ENCODE measurements at regions not wholly inside any gene's neighbourhood (a gene's known extent, or its start where the extent isn't known, plus 50 kb on each side); places are given as distances from the start of the nearest gene placed in this dataset.

- no peak for TF ChIP-seq USF2 (IDR thresholded peaks at IDR 0.05; ENCODE audit: low read length)
These were observed 242.8 kb upstream of the RGS17 start (continued) for GRCh38 chr6:153373869-153374268.
